SK-N-SH (cell line): ENCODE measurements at regions not wholly inside any gene's neighbourhood (a gene's known extent, or its start where the extent isn't known, plus 50 kb on each side); places are given as distances from the start of the nearest gene placed in this dataset.

ENCODE experiments used
- CTCF ChIA-PET: fragments of 300-600, 350-600 bp; formaldehyde crosslinking; extraction: SDS; loops from one replicate; lab custom pipeline; 2021; lab: Yijun Ruan, JAX
- POLR2A ChIA-PET: fragments of 350-600 bp; sonication (Branson Sonifier 250); formaldehyde crosslinking; extraction: SDS; loops from one replicate; lab custom pipeline; 2020; ENCODE audit warnings: antibody characterized with exemption, inconsistent platforms; lab: Yijun Ruan, JAX
- DNase-seq: peaks from one replicate; pipeline ENCODE4 v3.0.0; 2012
- H2AFZ ChIP-seq: fragments of 200-600 bp; sonication (generic); 2 replicates; pipeline ENCODE4 v1.8.1; 2016; ENCODE audit warnings: antibody characterized with exemption, mild to moderate bottlenecking, low read depth
- H3F3A ChIP-seq: fragments of 200-600 bp; sonication (generic); replicated peaks from 2 replicates; pipeline ENCODE3; 2016; ENCODE audit warnings: antibody characterized with exemption, mild to moderate bottlenecking; ENCODE audit not compliant: insufficient read depth
- H3K27ac ChIP-seq, 2 experiments: fragments of 200-500 bp in 1 of 2; fragments of 200-600 bp in 1 of 2; sonication (Bioruptor generic) in 1 of 2; sonication (generic), shearing (Covaris generic) in 1 of 2; 2 replicates each; pipeline versions ENCODE4 v1.5.1 to v1.6.1; 2014 to 2016; ENCODE audit warnings: low read depth in 2 of 2, inconsistent platforms in 1 of 2, low read length in 1 of 2, mild to moderate bottlenecking in 1 of 2, mixed read lengths in 1 of 2
- H3K27me3 ChIP-seq: fragments of 200-600 bp; sonication (generic), shearing (Covaris generic); 2 replicates; pipeline ENCODE4 v1.6.1; 2016; ENCODE audit warnings: mixed run types; ENCODE audit not compliant: insufficient read depth
- H3K36me3 ChIP-seq, 2 experiments: fragments of 200-500 bp in 1 of 2; fragments of 200-600 bp in 1 of 2; sonication (Bioruptor generic) in 1 of 2; sonication (generic) in 1 of 2; replicated peaks in 1 of 2; 2 replicates each; pipeline versions ENCODE3 to v1.5.1; 2014 to 2016; ENCODE audit warnings: low read length in 1 of 2, mild to moderate bottlenecking in 1 of 2; ENCODE audit not compliant: insufficient read depth in 2 of 2, control insufficient read depth in 1 of 2
- H3K4me1 ChIP-seq, 2 experiments: fragments of 200-500 bp in 1 of 2; fragments of 200-600 bp in 1 of 2; sonication (Bioruptor generic) in 1 of 2; sonication (generic), shearing (Covaris generic) in 1 of 2; 2 replicates each; pipeline versions ENCODE4 v1.5.1 to v1.6.1; 2014 to 2016; ENCODE audit warnings: low read depth in 1 of 2, low read length in 1 of 2, mixed run types in 1 of 2; ENCODE audit not compliant: insufficient read depth in 2 of 2, control insufficient read depth in 1 of 2
- H3K4me2 ChIP-seq: fragments of 200-600 bp; sonication (generic), shearing (Covaris generic); 2 replicates; pipeline ENCODE4 v1.6.1; 2017; ENCODE audit warnings: mixed run types
- H3K4me3 ChIP-seq, 2 experiments: fragments of 200-500 bp in 1 of 2; fragments of 200-600 bp in 1 of 2; sonication (Bioruptor generic) in 1 of 2; sonication (generic), shearing (Covaris generic) in 1 of 2; 2 replicates each; pipeline versions ENCODE4 v1.5.1 to v1.8.1; 2014 to 2016; ENCODE audit warnings: low read depth in 2 of 2, inconsistent platforms in 1 of 2, low read length in 1 of 2, mild to moderate bottlenecking in 1 of 2, mixed read lengths in 1 of 2, moderate library complexity in 1 of 2
- H3K79me2 ChIP-seq: fragments of 200-600 bp; sonication (generic); 2 replicates; pipeline ENCODE4 v1.8.1; 2017; ENCODE audit warnings: mild to moderate bottlenecking; ENCODE audit not compliant: insufficient read depth
- H3K9ac ChIP-seq: fragments of 200-600 bp; sonication (generic); 2 replicates; pipeline ENCODE4 v1.6.1; 2017; ENCODE audit warnings: mixed run types
- H3K9me2 ChIP-seq: fragments of 200-600 bp; sonication (generic); 2 replicates; pipeline ENCODE4 v1.6.1; 2017; ENCODE audit warnings: mixed run types
- H3K9me3 ChIP-seq: fragments of 200-600 bp; sonication (generic); 2 replicates; pipeline ENCODE4 v1.6.1; 2017; ENCODE audit warnings: mixed run types, mild to moderate bottlenecking, moderate library complexity
- H4K20me1 ChIP-seq: fragments of 200-600 bp; sonication (generic); 2 replicates; pipeline ENCODE4 v1.6.1; 2017; ENCODE audit warnings: mild to moderate bottlenecking, mixed run types; ENCODE audit not compliant: insufficient read depth
- MEF2A ChIP-seq: IDR thresholded peaks from 2 replicates; pipeline ENCODE4 v1.4.0; 2012; ENCODE audit warnings: low read depth, borderline replicate concordance
- NFIC ChIP-seq: IDR thresholded peaks from 2 replicates; pipeline ENCODE4 v1.4.0; 2012; ENCODE audit warnings: borderline replicate concordance
- NRF1 ChIP-seq: IDR thresholded peaks from 2 replicates; pipeline ENCODE4 v1.6.1; 2012; ENCODE audit warnings: low read depth, mild to moderate bottlenecking, low read length
- POLR2AphosphoS5 ChIP-seq: IDR thresholded peaks from 2 replicates; pipeline ENCODE4 v1.6.1; 2012; ENCODE audit warnings: low read depth, low read length
- RAD21 ChIP-seq: IDR thresholded peaks from 2 replicates; pipeline ENCODE4 v1.6.1; 2012; ENCODE audit warnings: mild to moderate bottlenecking, low read length
- RCOR1 ChIP-seq: fragments of 150-350 bp; IDR thresholded peaks from 2 replicates; pipeline ENCODE4 v1.6.1; 2017; ENCODE audit warnings: antibody characterized with exemption, low read length
- REST ChIP-seq: IDR thresholded peaks from 2 replicates; pipeline ENCODE4 v1.6.1; 2012; ENCODE audit warnings: mild to moderate bottlenecking, low read depth, low read length, moderate library complexity
- SIN3A ChIP-seq: IDR thresholded peaks from 2 replicates; pipeline ENCODE4 v1.6.1; 2012; ENCODE audit warnings: low read depth, mild to moderate bottlenecking, low read length, moderate library complexity, borderline replicate concordance
- TAF1 ChIP-seq: IDR thresholded peaks from 2 replicates; pipeline ENCODE4 v1.6.1; 2012; ENCODE audit warnings: low read depth, mild to moderate bottlenecking, low read length, moderate library complexity, borderline replicate concordance
- TEAD4 ChIP-seq: IDR thresholded peaks from 2 replicates; pipeline ENCODE4 v1.4.0; 2012; ENCODE audit warnings: mild to moderate bottlenecking, borderline replicate concordance; ENCODE audit not compliant: insufficient read depth
- USF1 ChIP-seq: IDR thresholded peaks from 2 replicates; pipeline ENCODE4 v1.4.0; 2012; ENCODE audit warnings: low read depth, borderline replicate concordance
- ZBTB33 ChIP-seq: IDR thresholded peaks from 2 replicates; pipeline ENCODE4 v1.4.0; 2012; ENCODE audit warnings: low read depth, borderline replicate concordance
- WGBS: methylation state at CpG from one replicate; pipeline ENCODE4 v1.1.6; 2017; ENCODE audit warnings: low lambda C conversion rate; 5-methylcytosine and 5-hydroxymethylcytosine counted together
- TF ChIP-seq, protein P1 (sequence below): IDR thresholded peaks from 2 replicates; pipeline ENCODE4; 2012

DNA sequence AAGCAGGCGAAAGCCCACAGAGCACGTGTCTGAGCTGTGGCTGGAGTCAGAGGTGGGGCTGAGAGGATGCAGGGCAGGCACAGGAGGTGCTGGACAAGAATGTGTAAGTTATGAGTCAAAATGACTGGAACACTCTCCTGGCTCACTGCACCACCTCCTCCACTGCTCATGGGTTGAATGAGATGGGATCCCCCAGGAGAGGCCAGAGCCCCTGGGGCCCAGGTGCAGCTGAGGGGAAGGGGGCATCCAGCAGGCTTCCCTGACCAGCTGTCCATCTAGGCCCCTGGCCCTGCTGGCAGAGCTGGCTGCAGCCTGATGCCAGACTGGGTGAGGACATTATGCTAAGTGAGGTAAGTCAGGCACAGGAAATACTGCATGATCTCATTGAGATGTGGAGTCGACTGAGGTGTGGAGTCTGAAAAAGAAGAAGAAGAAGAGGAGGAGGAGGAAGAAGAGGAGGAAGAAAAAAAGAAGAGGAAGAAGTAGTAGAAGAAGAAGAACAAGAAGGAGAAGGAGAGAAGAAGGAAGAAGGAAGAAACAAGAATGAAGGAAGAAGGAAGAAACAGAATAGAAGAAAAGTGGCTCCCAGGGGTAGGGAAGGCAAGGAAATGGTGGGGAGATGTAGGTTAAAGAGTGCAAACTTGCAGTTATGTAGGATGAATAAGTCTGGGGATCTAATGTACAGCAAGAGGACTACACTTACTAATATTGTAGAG lies 747.4 kb downstream of the UQCRFS1 start:
- no peak for DNase-seq
- H3K79me2 ChIP-seq = no peaks in the 10 kb centered on the region
- no peaks in the 10 kb centered on the region for H3K9me2 ChIP-seq
- H3K9ac ChIP-seq = no peak overlapping the region
- no peak overlapping the region for H3K4me2 ChIP-seq
- H3K4me1 ChIP-seq = no peaks in the 10 kb centered on the region; a peak in 1 of 4 replicates
- H3K27me3 ChIP-seq = no peaks in the 10 kb centered on the region
- ChIA-PET POLR2A (no interaction called here), CTCF (interaction anchor here (1.0 to 4.2 kb wide), 3 partner anchors 15 to 412 kb away, joined by 3 to 25 read pairs (median 4); no protein-coding TSS in a partner anchor)
- no peak for TF ChIP-seq TAF1
- no peak for TF ChIP-seq NFIC
- no peak for TF ChIP-seq POLR2AphosphoS5
- no peak for TF ChIP-seq MEF2A
- no peaks in the 10 kb centered on the region for H3K36me3 ChIP-seq
- no peaks in the 10 kb centered on the region for H3K9me3 ChIP-seq
- H3K27ac ChIP-seq = no peak overlapping the region
- H3K4me3 ChIP-seq = no peak overlapping the region
- H2AFZ ChIP-seq = no peak overlapping the region
- H4K20me1 ChIP-seq = no peaks in the 10 kb centered on the region
- 18% methylated on average over 3 of the region's 3 CpGs for WGBS
- H3F3A ChIP-seq = no peaks in the 10 kb centered on the region

DNA sequence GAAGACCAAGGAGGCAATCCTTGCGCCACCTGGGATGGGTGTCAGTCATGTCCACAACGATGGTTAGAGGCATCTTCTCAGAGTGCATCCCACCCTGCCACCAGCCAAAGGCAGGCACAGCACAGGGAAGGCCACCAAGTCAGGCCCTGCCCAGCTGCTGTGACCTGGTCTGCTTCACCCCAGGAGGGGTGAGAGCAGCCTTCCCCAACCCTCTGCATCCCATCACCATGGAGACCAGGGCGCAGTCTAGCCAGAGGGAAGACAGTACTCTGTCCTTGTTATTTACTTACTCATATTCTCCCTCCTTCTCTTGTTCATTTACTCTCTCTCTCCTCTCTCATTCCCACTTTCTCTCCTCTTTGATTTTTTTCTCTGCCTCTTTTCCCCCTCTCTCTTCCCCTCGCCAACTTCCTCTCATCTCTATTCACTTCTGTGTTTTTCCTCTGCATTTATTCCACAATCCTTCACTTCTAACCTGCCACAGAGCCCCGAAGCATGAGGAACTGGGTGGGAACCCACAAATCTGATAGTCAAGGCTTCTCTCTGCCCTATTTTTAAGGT lies 749.4 kb downstream of the UQCRFS1 start:
- Histone ChIP-seq H3K9me2 (no peaks in the 10 kb centered on the region), H3K79me2 (no peaks in the 10 kb centered on the region), H3K27ac (no peak overlapping the region), H3K4me3 (no peak overlapping the region), H3K27me3 (no peaks in the 10 kb centered on the region; the same call in 1 of the 2 replicates), H3K4me2 (no peak overlapping the region), H3F3A (no peaks in the 10 kb centered on the region), H3K4me1 (no peaks in the 10 kb centered on the region; a peak in 1 of 4 replicates), H3K36me3 (no peaks in the 10 kb centered on the region), H3K9me3 (no peaks in the 10 kb centered on the region), H3K9ac (no peak overlapping the region), H4K20me1 (no peaks in the 10 kb centered on the region), H2AFZ (no peak overlapping the region)
- 10% methylated on average over 5 of the region's 5 CpGs for WGBS
- ChIA-PET CTCF (no interaction called here), POLR2A (no interaction called here)
- TF ChIP-seq TEAD4 (no peak), RAD21 (no peak), REST (no peak), NFIC (no peak), SIN3A (no peak), USF1 (no peak), RCOR1 (no peak), NRF1 (no peak), ZBTB33 (no peak)
- TF ChIP-seq, protein P1, sequence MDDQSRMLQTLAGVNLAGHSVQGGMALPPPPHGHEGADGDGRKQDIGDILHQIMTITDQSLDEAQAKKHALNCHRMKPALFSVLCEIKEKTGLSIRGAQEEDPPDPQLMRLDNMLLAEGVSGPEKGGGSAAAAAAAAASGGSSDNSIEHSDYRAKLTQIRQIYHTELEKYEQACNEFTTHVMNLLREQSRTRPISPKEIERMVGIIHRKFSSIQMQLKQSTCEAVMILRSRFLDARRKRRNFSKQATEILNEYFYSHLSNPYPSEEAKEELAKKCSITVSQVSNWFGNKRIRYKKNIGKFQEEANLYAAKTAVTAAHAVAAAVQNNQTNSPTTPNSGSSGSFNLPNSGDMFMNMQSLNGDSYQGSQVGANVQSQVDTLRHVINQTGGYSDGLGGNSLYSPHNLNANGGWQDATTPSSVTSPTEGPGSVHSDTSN = no peak
- no peak for DNase-seq
